ENCODE measurements at regions not wholly inside any gene's neighbourhood (a gene's known extent, or its start where the extent isn't known, plus 50 kb on each side); places are given as distances from the start of the nearest gene placed in this dataset.

DNA sequence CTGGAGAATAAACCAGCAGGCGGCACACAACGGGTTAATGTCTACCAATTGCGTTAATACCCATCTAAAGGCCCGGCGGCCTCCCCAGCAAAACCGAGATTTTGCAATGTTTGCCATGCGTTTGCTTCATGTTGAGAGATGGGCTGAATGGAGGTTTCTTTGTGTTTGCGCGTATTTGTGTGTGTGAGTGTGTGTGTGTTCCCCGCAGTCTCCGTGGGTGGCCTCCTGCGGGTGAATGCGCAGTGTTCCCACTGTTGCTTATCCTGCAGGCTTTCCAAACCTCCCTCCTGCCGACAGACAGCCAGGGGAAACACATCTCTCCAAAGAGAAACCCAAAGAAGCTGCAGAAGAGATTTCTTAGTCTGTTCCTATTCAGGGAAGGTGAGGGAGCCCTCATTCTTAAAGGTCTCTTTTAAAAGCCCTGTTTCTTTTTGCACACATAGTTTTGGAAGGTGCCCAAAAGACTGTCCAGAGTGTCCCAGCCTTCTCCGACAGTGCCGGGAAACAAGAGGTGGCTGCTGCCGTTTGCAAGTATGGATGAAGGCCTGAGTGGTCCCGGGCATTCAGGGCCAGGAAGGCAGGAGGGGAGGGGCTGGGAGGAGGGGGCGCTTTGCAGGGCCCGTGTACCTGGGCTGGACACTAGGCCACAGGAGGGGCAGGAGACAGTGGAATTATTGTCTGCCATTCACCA lies 103.8 kb upstream of the ERCC6L2 start:
- Histone ChIP-seq H3K79me2 (ENCODE audit: insufficient read depth, low read length) (no peaks in the 10 kb centered on the region), H3K9me2 (replicated peaks; ENCODE audit: insufficient read depth, low read length) (no peaks in the 10 kb centered on the region), H3K27ac (ENCODE audit: low read depth, low read length) (no peak overlapping the region), H2AFZ (ENCODE audit: low read depth, low read length, severe bottlenecking) (no peak overlapping the region), H3K9me3 (ENCODE audit: insufficient read depth, low read length) (no peaks in the 10 kb centered on the region), H3F3A (ENCODE audit: insufficient read depth) (no peaks in the 10 kb centered on the region), H3K27me3 (ENCODE audit: low read length) (no peaks in the 10 kb centered on the region), H4K20me1 (ENCODE audit: low read depth, low read length) (no peaks in the 10 kb centered on the region), H3K4me2 (ENCODE audit: low read depth, low read length, poor library complexity, severe bottlenecking) (no peak overlapping the region), H3K36me3 (ENCODE audit: low read length) (no peaks in the 10 kb centered on the region), H3K9ac (ENCODE audit: low read length) (no peak overlapping the region), H3K4me3 (ENCODE audit: insufficient read depth, low read length, poor library complexity, severe bottlenecking) (no peak overlapping the region)
- TF ChIP-seq, protein P1, sequence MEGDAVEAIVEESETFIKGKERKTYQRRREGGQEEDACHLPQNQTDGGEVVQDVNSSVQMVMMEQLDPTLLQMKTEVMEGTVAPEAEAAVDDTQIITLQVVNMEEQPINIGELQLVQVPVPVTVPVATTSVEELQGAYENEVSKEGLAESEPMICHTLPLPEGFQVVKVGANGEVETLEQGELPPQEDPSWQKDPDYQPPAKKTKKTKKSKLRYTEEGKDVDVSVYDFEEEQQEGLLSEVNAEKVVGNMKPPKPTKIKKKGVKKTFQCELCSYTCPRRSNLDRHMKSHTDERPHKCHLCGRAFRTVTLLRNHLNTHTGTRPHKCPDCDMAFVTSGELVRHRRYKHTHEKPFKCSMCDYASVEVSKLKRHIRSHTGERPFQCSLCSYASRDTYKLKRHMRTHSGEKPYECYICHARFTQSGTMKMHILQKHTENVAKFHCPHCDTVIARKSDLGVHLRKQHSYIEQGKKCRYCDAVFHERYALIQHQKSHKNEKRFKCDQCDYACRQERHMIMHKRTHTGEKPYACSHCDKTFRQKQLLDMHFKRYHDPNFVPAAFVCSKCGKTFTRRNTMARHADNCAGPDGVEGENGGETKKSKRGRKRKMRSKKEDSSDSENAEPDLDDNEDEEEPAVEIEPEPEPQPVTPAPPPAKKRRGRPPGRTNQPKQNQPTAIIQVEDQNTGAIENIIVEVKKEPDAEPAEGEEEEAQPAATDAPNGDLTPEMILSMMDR (IDR thresholded peaks at IDR 0.05; ENCODE audit: insufficient read depth, low read length, poor library complexity, severe bottlenecking), result no peak
- TF ChIP-seq EZH2phosphoT487 (conservative IDR thresholded peaks at IDR 0.05; ENCODE audit: low read length), result no peak

DNA sequence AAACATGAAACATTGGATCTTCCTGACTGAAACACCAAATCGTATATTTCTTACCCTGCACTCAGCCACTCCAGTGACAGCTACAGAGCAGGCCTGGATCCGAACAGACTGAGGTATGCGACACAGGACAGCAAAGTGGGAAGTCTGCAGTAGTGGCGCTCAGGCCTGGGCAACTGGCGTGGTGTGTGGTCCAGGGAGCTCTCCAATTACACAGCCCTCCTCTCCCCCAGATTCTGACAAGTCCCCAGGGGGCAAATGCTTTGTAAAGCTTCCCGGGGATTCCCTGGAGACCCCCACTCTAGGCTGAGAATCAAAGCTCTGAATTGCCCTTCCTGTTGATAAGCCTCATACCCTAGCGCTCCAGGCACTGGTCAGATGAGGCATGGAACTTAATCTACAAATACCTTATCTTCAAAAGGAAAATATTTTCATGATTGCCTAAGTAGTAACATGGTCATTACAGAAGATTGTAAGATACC lies 104.8 kb upstream of the ERCC6L2 start:
- Histone ChIP-seq H3K9me2 (replicated peaks; ENCODE audit: insufficient read depth, low read length) (no peaks in the 10 kb centered on the region), H3K27ac (ENCODE audit: low read depth, low read length) (no peak overlapping the region), H3K4me2 (ENCODE audit: low read depth, low read length, poor library complexity, severe bottlenecking) (no peak overlapping the region), H3K4me3 (ENCODE audit: insufficient read depth, low read length, poor library complexity, severe bottlenecking) (no peak overlapping the region), H4K20me1 (ENCODE audit: low read depth, low read length) (no peaks in the 10 kb centered on the region), H3F3A (ENCODE audit: insufficient read depth) (no peaks in the 10 kb centered on the region), H3K79me2 (ENCODE audit: insufficient read depth, low read length) (no peaks in the 10 kb centered on the region), H2AFZ (ENCODE audit: low read depth, low read length, severe bottlenecking) (no peak overlapping the region), H3K36me3 (ENCODE audit: low read length) (no peaks in the 10 kb centered on the region), H3K27me3 (ENCODE audit: low read length) (no peaks in the 10 kb centered on the region), H3K9ac (ENCODE audit: low read length) (no peak overlapping the region), H3K9me3 (ENCODE audit: insufficient read depth, low read length) (no peaks in the 10 kb centered on the region)
- no peak for TF ChIP-seq EZH2phosphoT487 (conservative IDR thresholded peaks at IDR 0.05; ENCODE audit: low read length)
- TF ChIP-seq, protein P1 (IDR thresholded peaks at IDR 0.05; ENCODE audit: insufficient read depth, low read length, poor library complexity, severe bottlenecking), result no peak

DNA sequence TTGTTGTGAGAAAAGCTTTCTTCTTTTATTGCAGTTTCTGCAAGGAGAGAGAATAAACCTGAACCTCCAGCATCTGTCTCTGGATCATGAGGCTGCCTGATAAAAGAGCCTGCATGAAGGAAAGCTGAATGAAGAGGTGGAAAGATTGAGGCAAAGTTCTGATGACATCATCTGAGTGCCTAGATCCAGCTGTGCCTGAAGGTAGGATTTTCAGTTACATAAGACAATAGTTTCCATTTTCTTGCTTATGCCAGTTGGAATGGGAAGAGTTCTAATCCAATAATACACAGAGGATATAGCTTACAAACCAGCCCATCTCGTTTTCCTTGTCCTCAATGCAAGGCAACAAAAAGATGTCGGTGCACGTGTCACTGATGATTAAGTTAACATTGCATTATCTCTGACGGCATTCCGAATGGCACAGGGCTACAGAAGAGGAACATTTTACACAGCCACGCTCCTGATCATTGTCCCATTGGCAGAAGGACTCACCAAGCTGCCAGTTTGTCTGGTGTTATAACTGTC lies 105.5 kb upstream of the ERCC6L2 start:
- Histone ChIP-seq H3K79me2 (ENCODE audit: insufficient read depth, low read length) (no peaks in the 10 kb centered on the region), H4K20me1 (ENCODE audit: low read depth, low read length) (no peaks in the 10 kb centered on the region), H3K27ac (ENCODE audit: low read depth, low read length) (no peak overlapping the region), H3F3A (ENCODE audit: insufficient read depth) (no peaks in the 10 kb centered on the region), H3K27me3 (ENCODE audit: low read length) (no peaks in the 10 kb centered on the region), H3K4me3 (ENCODE audit: insufficient read depth, low read length, poor library complexity, severe bottlenecking) (no peak overlapping the region), H3K9me3 (ENCODE audit: insufficient read depth, low read length) (no peaks in the 10 kb centered on the region), H2AFZ (ENCODE audit: low read depth, low read length, severe bottlenecking) (no peak overlapping the region), H3K9ac (ENCODE audit: low read length) (no peak overlapping the region), H3K36me3 (ENCODE audit: low read length) (no peaks in the 10 kb centered on the region), H3K9me2 (replicated peaks; ENCODE audit: insufficient read depth, low read length) (no peaks in the 10 kb centered on the region), H3K4me2 (ENCODE audit: low read depth, low read length, poor library complexity, severe bottlenecking) (no peak overlapping the region)
- TF ChIP-seq, protein P1 (IDR thresholded peaks at IDR 0.05; ENCODE audit: insufficient read depth, low read length, poor library complexity, severe bottlenecking), result no peak
- TF ChIP-seq EZH2phosphoT487 (conservative IDR thresholded peaks at IDR 0.05; ENCODE audit: low read length), result no peak

Measured in SU-DHL-6 (cell line).